HL-60 (cell line): ENCODE measurements at regions not wholly inside any gene's neighbourhood (a gene's known extent, or its start where the extent isn't known, plus 50 kb on each side); places are given as distances from the start of the nearest gene placed in this dataset.

Experiments
- DNase-seq, 2 experiments: peaks; one replicate each; pipeline ENCODE4 v3.0.0-alpha.2; 2010 to 2020; ENCODE audit warnings: low read depth in 1 of 2, low spot score in 1 of 2
- H3K27ac ChIP-seq: fragments of 250-450 bp; sonication (Bioruptor Pico); replicated peaks from 2 replicates; pipeline ENCODE4 v1.5.1; 2020; ENCODE audit warnings: mild to moderate bottlenecking, moderate library complexity
- H3K27me3 ChIP-seq: fragments of 250-450 bp; sonication (Bioruptor Pico); 2 replicates; pipeline ENCODE4 v1.5.1; 2021; ENCODE audit warnings: mild to moderate bottlenecking, moderate library complexity; ENCODE audit not compliant: insufficient read depth, poor library complexity, severe bottlenecking
- H3K4me3 ChIP-seq: replicated peaks from 2 replicates; pipeline ENCODE4 v1.5.1; 2011; ENCODE audit warnings: mild to moderate bottlenecking, control low read depth, low read length; ENCODE audit not compliant: insufficient read depth
- CTCF ChIP-seq: IDR thresholded peaks from one replicate; pipeline ENCODE4 v1.5.1; 2011; ENCODE audit warnings: low read length, control low read depth, inconsistent platforms; ENCODE audit not compliant: insufficient read depth
- GABPA ChIP-seq: IDR thresholded peaks from 2 replicates; pipeline ENCODE4 v1.6.1; 2012; ENCODE audit warnings: low read depth
- POLR2AphosphoS5 ChIP-seq: IDR thresholded peaks from 2 replicates; pipeline ENCODE4 v1.6.1; 2012; ENCODE audit warnings: low read depth
- REST ChIP-seq: IDR thresholded peaks from 2 replicates; pipeline ENCODE4 v1.6.1; 2012; ENCODE audit warnings: low read depth; ENCODE audit not compliant: insufficient replicate concordance
- SPI1 ChIP-seq: IDR thresholded peaks from 2 replicates; pipeline ENCODE4 v1.6.1; 2012; ENCODE audit warnings: low read depth, mild to moderate bottlenecking, borderline replicate concordance

- DNase-seq = no peak
- H3K27ac ChIP-seq = no peak overlapping the region
- no peaks in the 10 kb centered on the region for H3K27me3 ChIP-seq
- TF ChIP-seq GABPA = no peak
- no peak for TF ChIP-seq SPI1
- TF ChIP-seq CTCF = no peak
- TF ChIP-seq REST = no peak
- no peak for TF ChIP-seq POLR2AphosphoS5
- no peak overlapping the region for H3K4me3 ChIP-seq
Observed at GRCh38 chr14:44215660-44216059, 291.4 kb downstream of the FSCB start.

GRCh38 chr14:44211718-44212117 is 295.4 kb downstream of the FSCB start:
- Histone ChIP-seq H3K27me3 (no peaks in the 10 kb centered on the region), H3K27ac (peak overlapping the region; percentile 26), H3K4me3 (no peak overlapping the region)
- peak in 1 of 2 experiments; percentile 20 for DNase-seq
- peak; percentile 86 for TF ChIP-seq SPI1
- TF ChIP-seq REST = no peak

- TF ChIP-seq REST (no peak), CTCF (no peak), GABPA (no peak), SPI1 (no peak)
- H3K4me3 ChIP-seq = no peak overlapping the region
- no peak for DNase-seq
- H3K27ac ChIP-seq = no peak overlapping the region
- no peaks in the 10 kb centered on the region for H3K27me3 ChIP-seq
Observed at GRCh38 chr14:44204061-44204835, 302.8 kb downstream of the FSCB start.

GRCh38 chr14:44180975-44181374 is 326.1 kb downstream of the FSCB start:
- no peak overlapping the region for H3K4me3 ChIP-seq
- H3K27me3 ChIP-seq = no peaks in the 10 kb centered on the region
- no peak overlapping the region for H3K27ac ChIP-seq
- DNase-seq = no peak
- TF ChIP-seq GABPA (no peak), POLR2AphosphoS5 (no peak), SPI1 (no peak), REST (no peak)
